ENCODE measurements at regions not wholly inside any gene's neighbourhood (a gene's known extent, or its start where the extent isn't known, plus 50 kb on each side); places are given as distances from the start of the nearest gene placed in this dataset.

- H3K27me3 ChIP-seq (ENCODE audit: low read length) = no peaks in the 10 kb centered on the region
- H3K9me3 ChIP-seq (ENCODE audit: low read length) = peaks cover 2% of the 10 kb centered on the region
- no peak for DNase-seq
- no peaks in the 10 kb centered on the region for H4K20me1 ChIP-seq (ENCODE audit: insufficient read depth, low read depth, low read length)
- no peaks in the 10 kb centered on the region for H3K36me3 ChIP-seq (ENCODE audit: insufficient read depth, low read length)
- H3K4me3 ChIP-seq (ENCODE audit: low read length) = no peak overlapping the region
- H3K4me2 ChIP-seq (ENCODE audit: low read depth, low read length, poor library complexity, severe bottlenecking) = no peak overlapping the region
- H2AFZ ChIP-seq (ENCODE audit: low read length) = no peak overlapping the region
- H3K9me2 ChIP-seq (replicated peaks; ENCODE audit: insufficient read depth, low read length) = no peaks in the 10 kb centered on the region
- H3K27ac ChIP-seq (ENCODE audit: low read length) = no peak overlapping the region
- H3K4me1 ChIP-seq (ENCODE audit: low read length) = no peaks in the 10 kb centered on the region
- H3K79me2 ChIP-seq (ENCODE audit: low read length) = no peaks in the 10 kb centered on the region
- H3K9ac ChIP-seq (ENCODE audit: low read length) = no peak overlapping the region
Measured at GRCh38 chr12:115160271-115161128, 476.5 kb upstream of the TBX3 start.

GRCh38 chr12:115158816-115159215 is 474.8 kb upstream of the TBX3 start:
- H3K27ac ChIP-seq (ENCODE audit: low read length) = no peak overlapping the region
- no peak for DNase-seq

DNA sequence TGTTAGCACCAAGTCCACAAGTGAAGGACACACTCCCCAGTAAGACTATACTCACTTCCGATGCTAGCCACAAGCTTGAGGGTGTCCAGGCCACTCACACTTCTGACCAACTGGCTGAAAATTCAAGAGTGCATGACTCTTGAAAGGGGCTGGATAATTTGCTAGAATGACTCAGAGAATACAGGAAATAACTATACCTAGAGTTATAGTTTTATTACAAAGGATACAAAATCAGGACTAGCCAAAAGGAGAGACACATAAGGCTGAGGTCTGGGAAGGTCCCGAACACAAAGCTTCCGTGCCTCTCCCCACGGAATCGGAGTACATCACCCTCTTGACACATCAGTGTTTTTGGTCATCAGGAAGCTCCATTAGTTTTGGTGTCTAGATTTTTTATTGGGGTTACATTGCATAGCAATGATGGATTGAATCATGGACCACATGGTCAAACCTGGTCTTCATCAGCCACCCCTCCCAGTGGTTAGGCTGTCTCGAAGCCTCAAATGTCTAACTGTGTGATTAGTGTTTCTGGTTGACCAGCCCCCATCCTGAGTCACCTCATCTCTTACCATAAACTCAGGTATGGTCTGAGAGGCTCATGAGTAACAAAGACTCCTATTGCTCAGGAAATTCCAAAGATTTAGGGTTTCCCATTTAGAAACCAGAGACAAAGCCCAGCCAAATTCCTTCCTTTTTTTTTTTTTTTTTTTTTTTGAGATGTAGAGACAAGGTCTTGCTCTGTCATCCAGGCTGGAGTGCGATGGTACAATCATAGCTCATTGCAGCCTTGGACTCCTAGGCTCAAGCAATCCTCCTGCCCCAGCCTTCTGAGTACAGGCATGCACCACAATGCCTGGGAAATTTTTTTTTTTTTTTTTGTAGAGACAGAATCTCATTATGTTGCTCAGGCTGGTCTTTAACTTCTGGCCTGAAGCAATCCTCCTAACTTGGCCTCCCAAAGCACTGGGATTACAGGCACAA is 472.0 kb upstream of the TBX3 start:
- no peak for DNase-seq
- H3K79me2 ChIP-seq (ENCODE audit: low read length) = no peaks in the 10 kb centered on the region
- H3K9me3 ChIP-seq (ENCODE audit: low read length) = peaks cover 8% of the 10 kb centered on the region
- no peaks in the 10 kb centered on the region for H4K20me1 ChIP-seq (ENCODE audit: insufficient read depth, low read depth, low read length)
- no peaks in the 10 kb centered on the region for H3K27me3 ChIP-seq (ENCODE audit: low read length)
- H3K4me1 ChIP-seq (ENCODE audit: low read length) = no peaks in the 10 kb centered on the region
- H3K4me3 ChIP-seq (ENCODE audit: low read length) = no peak overlapping the region
- no peak overlapping the region for H3K4me2 ChIP-seq (ENCODE audit: low read depth, low read length, poor library complexity, severe bottlenecking)
- H3K9me2 ChIP-seq (replicated peaks; ENCODE audit: insufficient read depth, low read length) = no peaks in the 10 kb centered on the region
- no peaks in the 10 kb centered on the region for H3K36me3 ChIP-seq (ENCODE audit: insufficient read depth, low read length)
- H3K27ac ChIP-seq (ENCODE audit: low read length) = no peak overlapping the region
- no peak overlapping the region for H3K9ac ChIP-seq (ENCODE audit: low read length)
- H2AFZ ChIP-seq (ENCODE audit: low read length) = no peak overlapping the region

More at GRCh38 chr12:115158816-115159215, 474.8 kb upstream of the TBX3 start:
- Histone ChIP-seq H3K27me3 (ENCODE audit: low read length) (no peaks in the 10 kb centered on the region), H2AFZ (ENCODE audit: low read length) (no peak overlapping the region), H3K4me2 (ENCODE audit: low read depth, low read length, poor library complexity, severe bottlenecking) (no peak overlapping the region), H3K9ac (ENCODE audit: low read length) (no peak overlapping the region), H3K9me2 (replicated peaks; ENCODE audit: insufficient read depth, low read length) (no peaks in the 10 kb centered on the region), H3K9me3 (ENCODE audit: low read length) (peaks cover 8% of the 10 kb centered on the region), H3K79me2 (ENCODE audit: low read length) (no peaks in the 10 kb centered on the region), H4K20me1 (ENCODE audit: insufficient read depth, low read depth, low read length) (no peaks in the 10 kb centered on the region), H3K4me1 (ENCODE audit: low read length) (no peaks in the 10 kb centered on the region), H3K4me3 (ENCODE audit: low read length) (no peak overlapping the region), H3K36me3 (ENCODE audit: insufficient read depth, low read length) (no peaks in the 10 kb centered on the region)

- Histone ChIP-seq H4K20me1 (ENCODE audit: insufficient read depth, low read depth, low read length) (no peaks in the 10 kb centered on the region), H3K36me3 (ENCODE audit: insufficient read depth, low read length) (no peaks in the 10 kb centered on the region), H3K9ac (ENCODE audit: low read length) (no peak overlapping the region), H2AFZ (ENCODE audit: low read length) (no peak overlapping the region), H3K9me2 (replicated peaks; ENCODE audit: insufficient read depth, low read length) (no peaks in the 10 kb centered on the region), H3K79me2 (ENCODE audit: low read length) (no peaks in the 10 kb centered on the region), H3K4me2 (ENCODE audit: low read depth, low read length, poor library complexity, severe bottlenecking) (no peak overlapping the region), H3K27ac (ENCODE audit: low read length) (no peak overlapping the region), H3K4me3 (ENCODE audit: low read length) (no peak overlapping the region), H3K4me1 (ENCODE audit: low read length) (no peaks in the 10 kb centered on the region), H3K9me3 (ENCODE audit: low read length) (peaks cover 15% of the 10 kb centered on the region), H3K27me3 (ENCODE audit: low read length) (no peaks in the 10 kb centered on the region)
- peak; percentile 44 for DNase-seq
Measured at GRCh38 chr12:115149685-115150378, 465.9 kb upstream of the TBX3 start.

DNA sequence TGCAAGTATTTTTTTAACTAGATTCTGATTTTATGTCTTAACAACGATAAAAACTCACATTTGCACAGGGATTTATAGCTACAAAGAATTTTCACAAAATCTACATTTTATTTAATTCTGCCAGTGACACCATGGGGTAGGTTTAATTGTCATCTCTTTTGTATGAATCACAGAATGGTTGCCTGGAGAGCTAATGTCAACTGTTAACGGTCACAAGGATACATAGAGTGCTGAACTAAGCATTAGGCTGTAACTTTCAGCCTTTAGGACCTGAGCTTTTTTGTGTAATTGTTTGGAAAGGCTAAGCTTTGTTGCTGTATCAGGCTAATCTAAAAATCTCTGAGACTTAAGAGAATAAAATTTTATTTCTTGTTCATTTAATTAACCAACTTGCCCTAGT is 465.3 kb upstream of the TBX3 start:
- Histone ChIP-seq H2AFZ (ENCODE audit: low read length) (no peak overlapping the region), H3K4me2 (ENCODE audit: low read depth, low read length, poor library complexity, severe bottlenecking) (no peak overlapping the region), H3K9ac (ENCODE audit: low read length) (no peak overlapping the region), H3K36me3 (ENCODE audit: insufficient read depth, low read length) (no peaks in the 10 kb centered on the region), H4K20me1 (ENCODE audit: insufficient read depth, low read depth, low read length) (no peaks in the 10 kb centered on the region), H3K4me1 (ENCODE audit: low read length) (no peaks in the 10 kb centered on the region), H3K27ac (ENCODE audit: low read length) (no peak overlapping the region), H3K9me2 (replicated peaks; ENCODE audit: insufficient read depth, low read length) (no peaks in the 10 kb centered on the region), H3K4me3 (ENCODE audit: low read length) (no peak overlapping the region), H3K27me3 (ENCODE audit: low read length) (no peaks in the 10 kb centered on the region), H3K9me3 (ENCODE audit: low read length) (peaks cover 16% of the 10 kb centered on the region), H3K79me2 (ENCODE audit: low read length) (no peaks in the 10 kb centered on the region)
- no peak for DNase-seq

DNA sequence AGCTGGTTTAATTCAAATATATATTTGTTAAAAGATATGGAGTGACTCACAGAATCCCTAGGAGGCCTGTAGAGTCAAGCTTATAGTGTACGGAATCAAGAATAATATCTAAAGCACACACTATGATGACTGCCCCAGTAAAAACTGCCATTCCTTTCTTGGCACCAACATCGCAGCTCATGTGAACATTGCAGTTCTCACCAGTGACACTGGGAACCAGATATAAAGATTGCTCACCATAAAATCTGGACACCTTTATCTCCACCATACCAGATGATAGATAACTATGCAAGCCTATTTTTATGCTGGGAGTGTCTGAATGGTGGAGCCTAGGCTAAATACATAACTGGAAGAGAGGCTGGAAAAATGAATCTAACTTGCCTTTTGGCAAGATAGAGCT is 463.9 kb upstream of the TBX3 start:
- no peak overlapping the region for H3K4me3 ChIP-seq (ENCODE audit: low read length)
- H3K4me2 ChIP-seq (ENCODE audit: low read depth, low read length, poor library complexity, severe bottlenecking) = no peak overlapping the region
- H3K9me2 ChIP-seq (replicated peaks; ENCODE audit: insufficient read depth, low read length) = no peaks in the 10 kb centered on the region
- no peak overlapping the region for H3K27ac ChIP-seq (ENCODE audit: low read length)
- no peaks in the 10 kb centered on the region for H4K20me1 ChIP-seq (ENCODE audit: insufficient read depth, low read depth, low read length)
- no peak overlapping the region for H2AFZ ChIP-seq (ENCODE audit: low read length)
- no peaks in the 10 kb centered on the region for H3K4me1 ChIP-seq (ENCODE audit: low read length)
- H3K9me3 ChIP-seq (ENCODE audit: low read length) = peaks cover 19% of the 10 kb centered on the region
- no peaks in the 10 kb centered on the region for H3K27me3 ChIP-seq (ENCODE audit: low read length)
- no peak overlapping the region for H3K9ac ChIP-seq (ENCODE audit: low read length)
- DNase-seq = no peak
- no peaks in the 10 kb centered on the region for H3K36me3 ChIP-seq (ENCODE audit: insufficient read depth, low read length)
- H3K79me2 ChIP-seq (ENCODE audit: low read length) = no peaks in the 10 kb centered on the region

DNA sequence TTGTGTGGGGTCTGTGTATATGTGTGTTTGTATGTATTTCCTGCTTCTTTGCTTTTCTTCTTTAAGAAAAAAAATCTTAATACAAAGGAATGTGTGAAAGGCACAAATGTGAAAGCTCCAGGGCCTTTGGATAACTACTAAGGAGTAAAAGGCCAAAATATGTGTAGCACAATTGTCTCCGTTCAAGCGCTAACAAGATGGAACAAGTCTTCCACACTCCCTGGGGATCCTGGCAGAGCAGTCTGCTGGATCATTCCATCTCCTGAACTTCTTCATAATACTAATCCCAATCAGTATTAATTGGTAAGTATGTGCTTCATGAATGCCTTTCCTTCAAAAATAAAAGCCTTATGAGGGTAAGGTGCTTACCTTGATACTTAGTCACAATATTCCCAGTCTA is 462.5 kb upstream of the TBX3 start:
- no peak overlapping the region for H3K4me3 ChIP-seq (ENCODE audit: low read length)
- no peaks in the 10 kb centered on the region for H3K4me1 ChIP-seq (ENCODE audit: low read length)
- no peaks in the 10 kb centered on the region for H4K20me1 ChIP-seq (ENCODE audit: insufficient read depth, low read depth, low read length)
- H3K9ac ChIP-seq (ENCODE audit: low read length) = no peak overlapping the region
- H3K27me3 ChIP-seq (ENCODE audit: low read length) = no peaks in the 10 kb centered on the region
- H3K36me3 ChIP-seq (ENCODE audit: insufficient read depth, low read length) = no peaks in the 10 kb centered on the region
- no peak overlapping the region for H3K4me2 ChIP-seq (ENCODE audit: low read depth, low read length, poor library complexity, severe bottlenecking)
- no peak for DNase-seq
- no peaks in the 10 kb centered on the region for H3K79me2 ChIP-seq (ENCODE audit: low read length)
- H3K27ac ChIP-seq (ENCODE audit: low read length) = no peak overlapping the region
- no peak overlapping the region for H2AFZ ChIP-seq (ENCODE audit: low read length)
- no peaks in the 10 kb centered on the region for H3K9me2 ChIP-seq (replicated peaks; ENCODE audit: insufficient read depth, low read length)
- H3K9me3 ChIP-seq (ENCODE audit: low read length) = peaks cover 19% of the 10 kb centered on the region

- H3K9me2 ChIP-seq (replicated peaks; ENCODE audit: insufficient read depth, low read length) = no peaks in the 10 kb centered on the region
Measured at GRCh38 chr12:115144425-115144824, 460.4 kb upstream of the TBX3 start.

More at GRCh38 chr12:115144425-115144824, 460.4 kb upstream of the TBX3 start:
- H3K27ac ChIP-seq (ENCODE audit: low read length) = no peak overlapping the region
- H4K20me1 ChIP-seq (ENCODE audit: insufficient read depth, low read depth, low read length) = no peaks in the 10 kb centered on the region
- H3K4me1 ChIP-seq (ENCODE audit: low read length) = no peaks in the 10 kb centered on the region
- no peaks in the 10 kb centered on the region for H3K79me2 ChIP-seq (ENCODE audit: low read length)
- H3K27me3 ChIP-seq (ENCODE audit: low read length) = no peaks in the 10 kb centered on the region
- no peak overlapping the region for H3K9ac ChIP-seq (ENCODE audit: low read length)
- H3K9me3 ChIP-seq (ENCODE audit: low read length) = peaks cover 19% of the 10 kb centered on the region
- H3K4me3 ChIP-seq (ENCODE audit: low read length) = no peak overlapping the region
- no peak for DNase-seq
- no peak overlapping the region for H3K4me2 ChIP-seq (ENCODE audit: low read depth, low read length, poor library complexity, severe bottlenecking)
- no peaks in the 10 kb centered on the region for H3K36me3 ChIP-seq (ENCODE audit: insufficient read depth, low read length)
- H2AFZ ChIP-seq (ENCODE audit: low read length) = no peak overlapping the region

All from Karpas-422 (cell line).